ENCODE measurements at regions not wholly inside any gene's neighbourhood (a gene's known extent, or its start where the extent isn't known, plus 50 kb on each side); places are given as distances from the start of the nearest gene placed in this dataset.

- Histone ChIP-seq H3K27me3 (no peaks in the 10 kb centered on the region), H3K27ac (no peak overlapping the region), H3K4me1 (no peaks in the 10 kb centered on the region), H3K4me3 (no peak overlapping the region), H3K36me3 (no peaks in the 10 kb centered on the region), H3K9me3 (peaks cover 0 to 4% of the 10 kb centered on the region in 2 donors)
- TF ChIP-seq CTCF (IDR thresholded peaks at IDR 0.05): no peak
- no peak for DNase-seq (ENCODE audit: low spot score)
These were observed 95.7 kb downstream of the YTHDF1 start for GRCh38 chr20:63119963-63120807.

GRCh38 chr20:63119121-63119962 is 96.6 kb downstream of the YTHDF1 start:
- TF ChIP-seq CTCF (IDR thresholded peaks at IDR 0.05): no peak
- no peaks in the 10 kb centered on the region for H3K4me1 ChIP-seq
- no peaks in the 10 kb centered on the region for H3K36me3 ChIP-seq
- DNase-seq (ENCODE audit: low spot score): no peak
- no peak overlapping the region for H3K4me3 ChIP-seq
- H3K9me3 ChIP-seq: peaks cover 0 to 4% of the 10 kb centered on the region in 2 donors
- H3K27me3 ChIP-seq: no peaks in the 10 kb centered on the region
- no peak overlapping the region for H3K27ac ChIP-seq

DNA sequence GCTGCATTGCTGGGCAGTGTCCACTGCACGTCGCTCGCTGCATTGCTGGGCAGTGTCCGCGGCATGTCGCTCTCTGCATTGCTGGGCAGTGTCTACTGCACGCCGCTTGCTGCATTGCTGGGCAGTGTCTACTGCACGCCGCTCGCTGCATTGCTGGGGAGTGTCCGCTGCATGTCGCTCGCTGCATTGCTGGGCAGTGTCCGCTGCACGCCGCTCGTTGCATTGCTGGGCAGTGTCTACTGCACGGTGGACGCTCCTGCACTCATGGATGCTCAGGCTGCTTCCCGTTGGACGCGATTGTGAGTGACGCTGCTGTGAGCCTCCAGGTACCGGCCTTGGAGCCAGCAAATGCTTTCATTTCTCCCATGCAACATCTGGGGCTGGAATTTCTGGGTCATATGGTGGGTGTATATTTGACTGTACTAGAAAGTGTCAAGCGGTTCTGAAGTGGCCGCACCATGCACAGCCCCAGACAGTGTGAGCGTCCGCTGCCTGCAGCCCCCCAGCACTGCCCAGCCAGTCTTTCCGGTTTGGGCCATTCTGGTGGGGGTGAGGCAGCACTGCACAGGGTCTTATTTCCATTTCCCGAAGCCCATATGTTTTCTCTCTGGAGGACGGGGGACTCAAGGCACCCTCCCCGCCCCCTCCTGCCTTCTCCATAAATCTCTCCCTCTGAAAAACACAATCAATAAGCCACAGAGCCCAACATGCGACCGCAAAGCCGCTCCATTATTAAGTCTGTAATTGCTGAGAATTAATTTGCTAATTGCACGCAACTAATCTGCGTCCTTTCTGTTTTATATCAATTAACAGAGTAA is 97.4 kb downstream of the YTHDF1 start:
- Histone ChIP-seq H3K4me3 (no peak overlapping the region), H3K4me1 (no peaks in the 10 kb centered on the region), H3K9me3 (peaks cover 0 to 4% of the 10 kb centered on the region in 2 donors), H3K27ac (no peak overlapping the region), H3K36me3 (no peaks in the 10 kb centered on the region), H3K27me3 (no peaks in the 10 kb centered on the region)
- TF ChIP-seq CTCF (IDR thresholded peaks at IDR 0.05): no peak
- DNase-seq (ENCODE audit: low spot score): no peak

DNA sequence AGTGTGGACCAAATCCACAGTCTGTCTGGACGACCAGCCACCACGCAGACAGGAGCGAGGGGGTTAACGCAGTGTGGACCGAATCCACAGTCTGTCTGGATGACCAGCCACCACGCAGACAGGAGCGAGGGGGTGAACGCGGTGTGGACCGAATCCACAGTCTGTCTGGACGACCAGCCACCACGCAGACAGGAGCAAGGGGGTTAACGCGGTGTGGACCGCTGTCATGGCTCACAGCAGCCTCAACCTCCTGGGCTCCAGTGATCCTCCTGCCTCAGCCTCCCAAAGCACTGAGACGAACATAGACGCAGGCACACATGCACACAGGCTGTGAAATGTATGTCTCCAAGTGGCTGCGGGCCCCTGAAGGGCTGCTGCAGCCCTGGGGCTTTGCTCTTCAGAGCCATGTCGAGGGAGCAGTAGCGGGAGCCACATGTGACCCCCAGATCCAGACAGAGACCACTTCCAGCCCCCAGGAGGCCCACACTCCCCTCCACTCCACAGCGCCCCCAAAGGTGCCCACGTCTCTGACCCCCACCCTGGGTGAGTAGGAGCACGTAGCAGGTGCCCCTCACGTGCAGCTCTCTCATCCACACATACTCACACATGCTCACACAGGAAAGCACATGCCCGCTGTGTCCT is 98.1 kb downstream of the YTHDF1 start:
- Histone ChIP-seq H3K4me3 (no peak overlapping the region), H3K27me3 (no peaks in the 10 kb centered on the region), H3K4me1 (no peaks in the 10 kb centered on the region), H3K36me3 (no peaks in the 10 kb centered on the region), H3K27ac (no peak overlapping the region), H3K9me3 (peaks cover 0 to 2% of the 10 kb centered on the region in 2 donors)
- no peak for TF ChIP-seq CTCF (IDR thresholded peaks at IDR 0.05)
- DNase-seq (ENCODE audit: low spot score): no peak

- Histone ChIP-seq H3K27ac (no peak overlapping the region), H3K4me1 (no peaks in the 10 kb centered on the region), H3K27me3 (no peaks in the 10 kb centered on the region), H3K36me3 (no peaks in the 10 kb centered on the region), H3K9me3 (no peaks in the 10 kb centered on the region), H3K4me3 (no peak overlapping the region)
- DNase-seq (ENCODE audit: low spot score): no peak
- no peak for TF ChIP-seq CTCF (IDR thresholded peaks at IDR 0.05)
These were observed 98.8 kb downstream of the YTHDF1 start for GRCh38 chr20:63117151-63117550.
